ENCODE measurements at regions not wholly inside any gene's neighbourhood (a gene's known extent, or its start where the extent isn't known, plus 50 kb on each side); places are given as distances from the start of the nearest gene placed in this dataset.

DNA sequence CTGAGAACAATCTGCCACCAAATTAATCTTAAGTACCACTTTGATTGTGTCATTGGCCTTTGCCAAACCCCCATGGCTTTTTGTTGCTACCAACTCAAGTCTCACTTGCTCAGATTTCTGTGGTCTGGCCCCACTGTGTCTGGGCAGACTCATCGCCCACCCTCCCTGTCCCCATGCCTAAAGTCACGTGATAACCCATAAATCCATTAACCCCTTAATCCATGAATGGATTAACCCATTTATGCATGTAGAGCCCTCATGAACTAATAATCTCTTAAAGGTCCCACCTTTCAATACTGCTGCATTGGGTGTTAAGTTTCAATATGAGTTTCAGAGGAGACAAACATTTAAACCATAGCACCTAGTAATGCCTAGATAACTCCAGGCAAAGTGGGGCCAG is 78.5 kb upstream of the BLTP1 start:
- TF ChIP-seq, protein P1, sequence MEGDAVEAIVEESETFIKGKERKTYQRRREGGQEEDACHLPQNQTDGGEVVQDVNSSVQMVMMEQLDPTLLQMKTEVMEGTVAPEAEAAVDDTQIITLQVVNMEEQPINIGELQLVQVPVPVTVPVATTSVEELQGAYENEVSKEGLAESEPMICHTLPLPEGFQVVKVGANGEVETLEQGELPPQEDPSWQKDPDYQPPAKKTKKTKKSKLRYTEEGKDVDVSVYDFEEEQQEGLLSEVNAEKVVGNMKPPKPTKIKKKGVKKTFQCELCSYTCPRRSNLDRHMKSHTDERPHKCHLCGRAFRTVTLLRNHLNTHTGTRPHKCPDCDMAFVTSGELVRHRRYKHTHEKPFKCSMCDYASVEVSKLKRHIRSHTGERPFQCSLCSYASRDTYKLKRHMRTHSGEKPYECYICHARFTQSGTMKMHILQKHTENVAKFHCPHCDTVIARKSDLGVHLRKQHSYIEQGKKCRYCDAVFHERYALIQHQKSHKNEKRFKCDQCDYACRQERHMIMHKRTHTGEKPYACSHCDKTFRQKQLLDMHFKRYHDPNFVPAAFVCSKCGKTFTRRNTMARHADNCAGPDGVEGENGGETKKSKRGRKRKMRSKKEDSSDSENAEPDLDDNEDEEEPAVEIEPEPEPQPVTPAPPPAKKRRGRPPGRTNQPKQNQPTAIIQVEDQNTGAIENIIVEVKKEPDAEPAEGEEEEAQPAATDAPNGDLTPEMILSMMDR (conservative IDR thresholded peaks at IDR 0.05), result no peak
- TF ChIP-seq ZFX (IDR thresholded peaks at IDR 0.05), result no peak

All from C4-2B (cell line).